NCI-H82 (cell line): ENCODE measurements at regions not wholly inside any gene's neighbourhood (a gene's known extent, or its start where the extent isn't known, plus 50 kb on each side); places are given as distances from the start of the nearest gene placed in this dataset.

Experiments
- DNase-seq: peaks from one replicate; lab custom pipeline; 2025; lab: John Stamatoyannopoulos, UW

GRCh38 chr3:135865085-135865484 lies 100.4 kb upstream of the PPP2R3A start:
- no peak for DNase-seq

- DNase-seq = no peak
Measured at GRCh38 chr3:135865553-135865952, 100.0 kb upstream of the PPP2R3A start.

- no peak for DNase-seq
Measured at GRCh38 chr3:135867911-135868310, 97.6 kb upstream of the PPP2R3A start.

GRCh38 chr3:135868801-135869200 lies 96.7 kb upstream of the PPP2R3A start:
- no peak for DNase-seq

GRCh38 chr3:135869439-135870105 lies 96.0 kb upstream of the PPP2R3A start:
- no peak for DNase-seq

GRCh38 chr3:135871311-135871710 lies 94.2 kb upstream of the PPP2R3A start:
- no peak for DNase-seq

- DNase-seq = no peak
Measured at GRCh38 chr3:135874035-135874434, 91.5 kb upstream of the PPP2R3A start.

GRCh38 chr3:135878501-135878900 lies 87.0 kb upstream of the PPP2R3A start:
- no peak for DNase-seq

GRCh38 chr3:135885885-135886284 lies 79.6 kb upstream of the PPP2R3A start:
- DNase-seq = no peak

- no peak for DNase-seq
Measured at GRCh38 chr3:135887220-135887619, 78.3 kb upstream of the PPP2R3A start.

- DNase-seq = no peak
Measured at GRCh38 chr3:135889443-135889842, 76.1 kb upstream of the PPP2R3A start.

GRCh38 chr3:135891121-135891520 lies 74.4 kb upstream of the PPP2R3A start:
- DNase-seq = no peak

GRCh38 chr3:135895106-135895733 lies 70.3 kb upstream of the PPP2R3A start:
- peak; percentile 88 for DNase-seq

- no peak for DNase-seq
Measured at GRCh38 chr3:135895734-135896121, 69.8 kb upstream of the PPP2R3A start.

GRCh38 chr3:135896613-135897012 lies 68.9 kb upstream of the PPP2R3A start:
- DNase-seq = no peak

GRCh38 chr3:135897715-135898114 lies 67.8 kb upstream of the PPP2R3A start:
- DNase-seq = no peak

GRCh38 chr3:135898774-135899173 lies 66.8 kb upstream of the PPP2R3A start:
- no peak for DNase-seq

- no peak for DNase-seq
Measured at GRCh38 chr3:135905058-135905724, 60.3 kb upstream of the PPP2R3A start.

- DNase-seq = no peak
Measured at GRCh38 chr3:135907422-135908165, 57.9 kb upstream of the PPP2R3A start.

- DNase-seq = no peak
Measured at GRCh38 chr3:135908225-135908624, 57.3 kb upstream of the PPP2R3A start.

- no peak for DNase-seq
Measured at GRCh38 chr3:135908737-135909136, 56.8 kb upstream of the PPP2R3A start.

- DNase-seq = no peak
Measured at GRCh38 chr3:135911110-135911509, 54.4 kb upstream of the PPP2R3A start.

GRCh38 chr3:135915206-135915605 lies 50.3 kb upstream of the PPP2R3A start:
- DNase-seq = no peak
